NOMO-1 treated with dmso at 0.1 percent for 144 hours (cell line): ENCODE measurements at regions not wholly inside any gene's neighbourhood (a gene's known extent, or its start where the extent isn't known, plus 50 kb on each side); places are given as distances from the start of the nearest gene placed in this dataset.

Source experiments
- DNase-seq: peaks from one replicate; lab custom pipeline; 2025; ENCODE audit not compliant: unreplicated experiment; lab: John Stamatoyannopoulos, UW

DNA sequence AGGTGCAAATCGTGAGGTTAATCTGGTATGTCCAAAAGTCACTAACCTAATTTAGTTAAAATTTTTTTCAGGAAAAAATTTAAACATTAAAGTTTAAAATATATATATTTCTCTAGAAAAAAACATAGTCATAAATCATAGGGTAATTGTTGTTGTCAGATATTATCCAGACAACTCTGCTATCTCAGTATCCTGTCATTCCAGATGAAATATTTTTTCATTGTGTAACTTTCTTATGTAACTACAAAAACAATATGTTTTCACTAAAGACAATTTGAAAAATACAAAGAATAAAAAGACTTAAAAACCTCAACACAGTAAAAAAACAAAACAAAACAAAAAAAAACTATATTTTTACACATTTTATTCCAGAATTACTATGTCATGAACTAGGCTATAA, 57.6 kb downstream of the TENT5A start:
- no peak for DNase-seq

DNA sequence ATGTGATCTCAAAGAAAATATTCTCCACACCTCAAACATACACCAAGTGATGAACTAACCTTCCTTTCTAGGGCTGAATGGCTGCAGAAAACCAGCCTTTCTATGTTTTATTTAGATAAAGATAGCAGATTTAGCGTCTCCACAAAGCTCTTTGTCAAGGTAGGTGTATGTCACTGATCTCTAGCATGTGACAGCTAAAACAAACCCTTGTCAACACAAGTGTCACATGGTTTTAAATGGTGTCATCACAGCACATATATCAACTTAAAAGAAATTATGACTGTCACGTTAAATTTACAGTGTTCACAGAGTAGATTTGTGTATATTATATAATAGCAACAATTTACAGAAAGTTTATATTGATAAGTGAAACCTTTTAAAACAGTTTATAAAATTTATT, 58.3 kb downstream of the TENT5A start:
- no peak for DNase-seq

DNA sequence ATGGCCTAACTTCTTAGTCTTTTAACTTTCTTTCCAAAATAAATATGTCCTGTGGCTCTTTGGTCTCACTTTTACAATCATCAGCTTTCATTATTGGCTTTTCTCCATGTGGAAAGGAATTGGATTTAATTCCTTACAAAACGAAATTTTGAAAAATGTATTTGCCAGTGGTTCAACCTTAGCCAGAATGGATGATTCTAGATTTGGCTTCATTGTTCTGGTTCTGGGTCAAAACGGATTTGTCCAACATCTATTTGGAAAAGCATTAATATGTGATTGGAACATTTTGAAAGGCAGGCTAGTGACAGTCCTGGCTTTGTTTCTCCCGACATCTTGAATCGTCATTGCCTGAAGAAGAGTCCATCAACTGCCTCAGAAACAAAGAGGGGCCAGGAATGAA, 59.2 kb downstream of the TENT5A start:
- DNase-seq, result no peak

DNA sequence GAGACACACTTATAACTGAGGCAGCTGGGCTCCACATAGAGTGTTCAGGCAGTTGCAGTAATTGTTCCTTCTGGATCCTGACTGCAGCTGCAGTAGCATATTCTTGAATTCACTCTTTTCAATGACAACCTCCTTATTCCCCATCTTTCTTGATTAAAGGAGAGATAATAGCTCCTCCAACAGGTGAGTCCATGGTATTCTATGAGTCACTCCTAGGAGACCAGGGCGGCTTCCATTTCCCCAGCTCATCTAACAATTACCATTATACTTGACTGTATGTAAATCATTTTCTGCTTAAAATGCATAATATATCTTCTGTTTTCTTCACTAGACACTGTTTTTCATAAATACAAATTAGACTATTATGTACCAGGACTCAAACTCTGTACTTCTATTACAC, 62.4 kb downstream of the TENT5A start:
- no peak for DNase-seq

DNA sequence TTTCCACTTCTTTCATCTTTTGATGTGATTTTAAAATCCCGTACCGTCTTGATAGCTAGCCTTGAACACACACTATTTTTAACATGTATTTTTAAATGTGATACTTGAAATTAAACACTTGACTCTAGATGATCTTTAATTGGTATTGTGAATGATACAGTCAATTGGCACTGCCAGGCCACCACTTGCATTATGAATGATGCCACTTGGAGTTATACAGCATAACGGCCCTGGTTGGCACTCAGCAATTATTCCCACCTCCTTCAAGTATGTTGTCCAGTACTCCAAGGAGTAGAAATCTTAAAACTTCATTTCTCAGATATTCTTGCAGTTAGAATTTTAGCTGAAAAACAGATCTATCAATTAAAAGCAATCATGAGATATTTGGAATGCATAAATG, 62.9 kb downstream of the TENT5A start:
- no peak for DNase-seq

DNA sequence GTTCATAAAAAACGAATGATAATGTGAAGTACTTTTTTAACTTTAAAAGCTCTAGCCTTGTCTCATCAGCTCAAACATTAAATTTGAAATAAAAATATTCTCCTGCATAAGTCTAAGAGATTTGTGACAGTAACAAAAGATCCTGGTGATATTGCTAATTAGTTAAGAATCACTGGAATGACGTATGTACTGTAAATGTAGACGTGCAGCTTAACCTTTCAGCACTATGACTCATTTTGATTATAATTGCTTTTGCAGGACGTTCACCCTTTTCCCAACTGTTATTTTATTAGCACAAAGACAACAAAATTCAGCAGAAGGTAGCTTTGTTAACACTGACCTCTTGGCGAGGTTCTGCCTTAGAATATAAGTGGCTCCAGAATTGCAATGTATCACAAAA, 68.6 kb downstream of the TENT5A start:
- DNase-seq, result no peak

DNA sequence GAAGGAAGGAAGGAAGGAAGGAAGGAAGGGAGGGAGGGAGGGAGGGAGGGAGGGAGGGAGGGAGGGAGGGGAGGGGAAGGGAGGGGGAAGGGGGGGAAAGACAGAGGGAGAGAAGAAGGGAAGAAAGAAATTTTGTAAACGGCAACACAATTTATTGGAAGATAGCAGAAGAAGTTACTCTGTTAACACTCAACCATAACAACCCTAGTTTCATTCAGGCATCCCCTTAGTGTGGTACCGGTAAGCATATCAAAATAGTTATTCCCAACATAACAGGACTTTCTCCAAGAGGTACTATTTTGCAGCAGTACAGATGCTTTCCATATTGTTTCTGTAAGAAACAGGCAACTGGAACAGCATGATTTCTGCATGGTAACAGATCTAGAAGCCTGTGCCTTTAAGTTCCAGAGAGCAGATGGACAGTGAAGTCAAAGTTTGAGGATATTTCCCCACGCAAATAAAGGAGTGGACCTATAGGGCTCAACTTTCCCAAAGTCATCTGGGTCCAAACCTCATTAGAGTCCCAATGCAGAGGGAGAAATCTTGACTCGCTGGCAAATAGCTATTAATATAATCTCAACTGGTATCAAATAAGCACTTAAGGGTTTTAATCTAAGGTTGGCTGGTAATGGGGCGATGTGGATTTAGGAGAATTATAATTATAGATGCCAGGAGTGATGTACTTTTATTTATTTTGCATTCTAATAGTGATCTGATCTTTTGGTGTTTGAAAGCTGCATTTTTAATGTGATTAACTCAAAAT, 69.4 kb downstream of the TENT5A start:
- DNase-seq, result no peak

DNA sequence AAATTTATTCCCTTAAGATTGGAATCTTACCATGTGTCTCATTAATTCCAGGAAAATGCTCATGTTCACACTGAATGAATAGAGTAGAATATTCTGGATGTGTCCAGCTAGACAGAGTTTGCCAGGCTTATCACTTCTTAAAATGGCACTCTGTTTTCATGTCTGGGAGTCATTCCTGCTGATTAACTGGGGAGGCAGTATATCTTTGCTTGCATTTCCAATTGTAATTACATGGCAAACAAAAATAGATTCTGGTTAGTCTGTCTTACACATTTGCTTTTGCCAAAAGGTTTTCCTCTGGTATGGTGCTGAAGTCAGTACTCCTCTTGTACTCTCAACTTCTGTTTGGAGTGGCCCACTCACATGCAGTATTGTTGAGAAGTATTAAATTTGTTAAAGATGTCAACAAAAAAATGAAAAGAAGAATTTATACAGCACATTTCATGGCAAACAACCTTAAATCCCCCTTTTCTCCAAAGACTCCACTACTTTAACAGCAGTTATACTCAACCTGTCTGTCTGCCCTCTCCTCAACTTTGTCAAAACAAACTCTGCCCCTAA, 70.2 kb downstream of the TENT5A start:
- DNase-seq, result no peak

DNA sequence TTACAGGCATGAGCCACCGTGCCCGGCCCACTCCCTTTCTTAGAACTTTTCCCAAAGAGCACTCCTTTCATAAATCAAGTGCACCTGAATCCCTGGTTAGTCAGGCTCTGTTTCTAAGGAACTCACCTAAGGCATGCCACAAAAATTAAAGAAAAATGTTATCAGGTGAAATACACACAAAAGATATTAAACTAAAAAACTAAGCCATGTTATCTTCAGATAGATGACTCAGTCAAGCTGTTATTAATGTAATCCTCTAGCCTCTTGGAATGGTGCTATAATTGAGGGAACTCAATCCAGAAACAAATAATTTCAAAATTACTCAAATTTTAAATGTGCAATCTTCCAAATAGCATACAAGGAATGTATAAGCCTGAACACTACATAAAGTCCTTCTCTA, 83.0 kb downstream of the TENT5A start:
- DNase-seq, result no peak

DNA sequence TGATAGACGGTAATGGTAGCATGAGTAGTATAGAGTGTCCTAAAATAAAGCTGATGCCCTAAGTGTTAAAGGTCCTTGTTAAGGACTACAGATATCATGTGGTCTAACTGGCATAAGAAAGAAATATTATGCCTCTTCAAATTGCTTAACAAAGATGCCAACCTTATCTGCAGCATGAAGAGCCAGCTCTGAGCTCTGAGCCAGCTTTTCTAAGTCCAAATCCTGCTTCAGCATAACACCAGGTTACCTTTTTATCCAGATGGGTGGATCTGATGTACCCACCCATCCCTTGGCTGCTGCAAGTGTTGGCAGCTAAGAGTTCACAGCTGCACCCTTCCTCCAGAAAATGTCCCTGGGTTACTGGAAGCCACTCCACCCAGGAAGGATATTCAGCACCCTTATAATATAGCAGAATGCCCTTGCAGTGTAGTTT, 83.8 kb downstream of the TENT5A start:
- DNase-seq, result no peak

DNA sequence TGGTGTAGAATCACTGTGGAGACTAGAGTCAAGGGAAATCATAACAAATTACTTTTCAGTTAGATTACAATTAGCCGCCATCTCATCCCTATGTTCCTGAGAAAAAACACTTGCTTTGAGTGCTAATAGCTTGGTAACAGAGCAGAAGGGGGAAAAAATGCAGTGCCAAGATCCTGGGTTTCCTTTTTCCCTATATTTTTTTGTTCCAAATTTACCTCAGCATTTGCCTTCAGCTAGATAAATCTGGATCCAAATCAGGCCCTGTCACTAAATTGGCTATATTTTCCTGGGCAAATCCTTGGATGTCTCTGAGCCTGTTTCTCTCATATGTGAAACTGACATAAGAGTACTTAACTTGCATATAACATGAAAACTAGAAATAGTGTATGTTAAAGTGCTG, 86.0 kb downstream of the TENT5A start:
- DNase-seq, result no peak

DNA sequence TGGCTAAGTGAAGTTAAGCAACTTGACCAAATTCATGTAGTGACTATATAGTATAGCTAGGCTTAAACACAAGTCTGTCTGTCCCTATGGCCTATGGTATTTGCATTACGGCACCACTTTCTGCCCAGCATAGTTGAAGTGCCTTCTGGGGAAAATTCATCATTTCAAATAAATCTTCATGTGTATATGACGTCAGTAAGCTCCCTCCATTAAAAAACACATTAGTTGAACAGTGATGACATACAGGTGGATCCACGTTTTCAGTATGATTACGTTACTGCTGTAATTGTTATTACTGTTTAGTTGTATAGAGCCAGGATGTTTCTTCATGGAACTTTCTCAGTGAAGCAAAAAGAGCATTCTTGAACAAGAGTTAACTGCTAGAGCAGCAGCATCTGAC, 96.2 kb downstream of the TENT5A start:
- DNase-seq, result no peak

DNA sequence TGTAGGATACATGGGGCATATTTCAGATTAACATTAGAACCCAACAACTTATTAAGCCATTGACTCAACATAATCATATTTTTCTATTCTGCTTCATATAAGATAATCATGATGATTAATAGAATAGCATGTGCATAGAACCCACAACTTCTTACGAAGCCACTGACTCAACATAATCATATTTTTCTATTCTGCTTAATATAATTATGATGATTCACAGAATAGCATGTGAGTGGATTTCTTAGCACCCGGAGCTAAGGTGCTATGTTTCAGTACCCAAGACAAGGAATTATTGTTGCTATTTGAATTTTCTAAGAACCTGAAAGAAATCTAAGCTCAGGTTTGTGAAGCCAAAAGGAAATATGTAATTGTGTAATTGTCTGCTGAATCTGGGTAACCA, 96.8 kb downstream of the TENT5A start:
- no peak for DNase-seq

DNA sequence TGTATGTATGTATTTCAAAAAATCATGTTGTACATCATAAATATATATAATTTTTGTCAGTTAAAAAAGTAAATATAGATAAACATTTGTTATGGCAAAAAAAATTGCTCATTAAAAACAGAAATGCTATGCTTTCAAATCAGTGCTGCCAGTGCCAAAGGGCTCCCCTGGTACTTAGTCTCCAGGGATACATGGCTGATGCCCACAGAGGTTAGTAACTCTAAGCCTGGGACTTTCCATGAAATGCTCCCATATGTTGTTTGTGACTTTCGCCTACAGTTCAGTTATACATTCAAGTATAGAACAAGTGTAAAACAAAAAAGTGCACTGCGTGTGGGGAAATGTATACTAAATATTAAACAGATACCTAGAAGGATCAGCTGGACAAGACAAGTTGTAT, 104.0 kb downstream of the TENT5A start:
- no peak for DNase-seq

DNA sequence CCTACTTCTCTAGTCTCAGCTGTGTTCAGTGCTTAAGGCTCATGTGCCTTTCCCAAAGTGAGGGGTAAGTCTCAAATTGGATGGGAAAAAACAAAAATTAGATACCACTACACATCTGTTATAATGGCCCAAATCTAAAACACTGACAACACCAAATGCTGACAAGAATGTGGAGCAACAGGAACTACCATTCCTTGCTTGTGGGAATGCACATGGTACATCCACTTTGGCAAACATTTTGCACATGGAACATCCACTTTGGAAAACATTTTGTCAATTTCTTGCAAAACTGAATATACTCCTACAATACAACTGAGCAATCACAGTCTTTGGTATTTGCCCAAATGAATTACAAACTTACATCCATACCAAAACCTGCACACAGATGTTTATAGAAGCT, 109.3 kb downstream of the TENT5A start:
- no peak for DNase-seq

DNA sequence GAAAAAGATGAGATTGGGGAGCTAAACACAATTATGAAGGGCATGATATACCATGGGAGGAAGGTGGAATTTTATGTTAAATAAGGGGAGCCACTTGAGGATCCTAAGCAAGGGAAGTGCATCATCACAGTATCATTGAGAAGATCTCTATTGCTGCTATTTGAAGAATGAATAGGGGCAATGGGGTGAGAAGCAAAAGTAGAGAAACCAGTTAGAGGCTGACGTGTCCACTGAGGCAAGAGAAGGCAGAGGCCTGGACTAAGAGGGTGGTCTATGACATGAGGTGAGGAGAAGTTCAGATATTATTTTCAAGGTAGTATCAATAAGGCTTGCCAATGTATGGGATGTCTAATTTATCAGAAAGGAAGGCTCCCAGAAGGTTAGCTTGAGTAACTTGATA, 111.6 kb downstream of the TENT5A start:
- no peak for DNase-seq

DNA sequence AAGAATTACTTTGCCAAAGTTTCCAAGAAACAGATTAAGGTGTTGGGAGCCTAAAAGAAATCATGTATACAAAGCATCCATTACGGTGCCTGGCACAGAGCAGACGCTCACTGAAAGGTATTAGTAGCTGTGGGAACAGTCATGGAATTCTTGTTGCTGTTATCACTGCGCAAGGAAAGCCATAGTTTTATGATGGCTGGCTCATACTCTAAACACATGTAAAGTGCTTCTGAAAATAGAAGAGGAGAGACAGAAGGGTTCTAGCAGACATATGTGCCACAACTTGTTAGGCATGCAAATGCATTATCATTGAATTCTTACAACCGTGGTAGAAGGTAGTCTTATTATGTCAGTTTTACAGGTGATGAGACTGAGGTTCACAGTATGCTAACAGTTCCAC, 112.4 kb downstream of the TENT5A start:
- DNase-seq, result no peak

DNA sequence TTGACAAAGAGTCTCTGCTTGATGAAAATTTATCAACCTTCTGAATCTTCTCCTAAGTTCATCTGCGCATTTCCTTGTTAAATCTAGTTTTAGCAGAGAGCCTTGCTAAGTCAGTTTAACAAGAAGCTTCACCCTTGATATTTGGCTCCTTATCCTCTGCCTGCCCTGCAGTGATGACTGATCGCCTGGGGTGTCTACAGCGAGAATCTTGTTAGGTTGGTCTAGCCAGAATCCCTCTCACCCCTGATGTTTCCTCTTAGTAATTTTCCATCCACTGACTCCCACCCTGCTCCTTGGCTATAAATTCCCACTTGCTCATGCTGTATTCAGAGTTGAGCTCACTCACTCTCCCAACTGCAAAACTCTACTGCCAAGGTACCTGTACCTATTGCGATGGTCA, 114.1 kb downstream of the TENT5A start:
- DNase-seq, result no peak

DNA sequence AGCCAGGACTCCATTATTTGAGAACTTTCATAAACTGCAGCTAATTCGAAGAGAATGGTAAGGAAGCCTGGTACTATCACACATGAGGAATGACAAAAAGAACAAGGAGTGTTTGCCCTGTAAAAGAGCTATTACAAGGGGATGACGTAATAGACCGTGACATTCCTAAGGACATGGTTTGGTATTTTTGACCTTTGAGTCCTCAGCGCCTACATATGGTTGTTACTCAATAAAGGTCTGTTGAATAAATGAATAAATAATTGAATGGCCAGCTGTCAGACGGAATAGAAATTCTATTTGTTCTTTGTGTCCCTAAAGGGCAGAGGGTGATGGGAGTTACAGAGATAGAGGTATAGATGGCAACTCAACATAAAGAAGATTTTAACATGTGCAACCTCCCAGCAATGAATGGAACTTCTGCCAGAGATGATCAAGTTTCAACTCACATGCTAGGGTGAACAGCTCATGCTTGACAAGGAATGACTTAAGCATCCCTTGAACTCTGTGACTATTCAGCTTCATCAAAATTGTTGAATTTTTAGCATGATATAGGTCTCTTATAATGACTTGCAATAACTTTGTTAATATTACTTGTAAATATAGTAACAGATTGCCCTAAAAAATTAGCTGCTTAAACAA, 115.4 kb downstream of the TENT5A start:
- no peak for DNase-seq

DNA sequence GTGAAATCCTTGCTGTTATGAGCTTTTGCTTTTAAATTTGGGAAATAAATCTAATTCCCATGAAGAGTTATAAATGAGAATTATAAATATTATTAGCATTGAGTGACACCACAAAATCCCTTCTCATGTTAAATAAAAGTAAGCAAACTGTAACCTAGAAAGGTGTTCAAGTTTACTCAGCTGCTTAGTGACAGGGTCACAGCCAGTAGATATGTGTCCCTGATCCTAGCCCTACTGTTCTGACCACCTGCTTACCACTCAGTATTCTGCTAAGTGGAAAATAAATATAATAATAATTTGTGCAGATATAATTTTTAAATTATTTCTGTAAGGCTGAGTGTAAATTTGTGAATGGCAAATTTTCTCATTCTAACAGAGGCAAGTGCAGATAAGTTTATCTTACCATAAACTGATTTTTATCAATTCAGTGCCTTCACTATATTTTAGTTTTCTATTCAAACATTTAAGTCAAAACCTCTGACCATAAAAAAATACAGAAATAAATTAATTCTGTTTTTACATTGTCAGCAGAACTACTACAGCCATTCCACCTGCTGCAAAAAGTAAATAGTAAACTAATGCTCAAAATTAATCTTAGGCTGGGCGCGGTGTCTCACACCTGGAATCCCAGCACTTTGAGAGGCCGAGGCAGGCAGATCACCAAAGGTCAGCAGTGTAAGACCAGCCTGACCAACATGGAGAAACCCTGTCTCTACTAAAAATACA, 118.2 kb downstream of the TENT5A start:
- DNase-seq, result no peak

DNA sequence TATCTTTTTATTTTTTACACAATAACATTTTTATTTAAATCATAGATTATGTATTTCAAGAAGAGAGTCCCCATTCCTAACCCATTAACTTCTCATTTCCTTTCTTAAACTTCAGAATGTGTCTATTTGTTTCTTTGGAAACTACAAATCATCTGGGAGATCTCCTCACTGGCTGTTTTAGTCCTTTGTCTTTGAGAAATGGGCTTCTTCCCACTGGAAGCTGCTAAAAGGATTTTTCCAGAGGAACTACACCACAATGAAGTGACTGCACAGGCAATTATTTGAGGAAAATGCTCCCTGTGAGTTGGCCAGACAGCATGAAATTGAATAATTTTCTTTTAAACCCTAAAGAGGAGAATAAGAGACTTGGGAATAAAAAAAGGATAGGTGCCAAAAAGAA, 119.1 kb downstream of the TENT5A start:
- DNase-seq, result no peak

DNA sequence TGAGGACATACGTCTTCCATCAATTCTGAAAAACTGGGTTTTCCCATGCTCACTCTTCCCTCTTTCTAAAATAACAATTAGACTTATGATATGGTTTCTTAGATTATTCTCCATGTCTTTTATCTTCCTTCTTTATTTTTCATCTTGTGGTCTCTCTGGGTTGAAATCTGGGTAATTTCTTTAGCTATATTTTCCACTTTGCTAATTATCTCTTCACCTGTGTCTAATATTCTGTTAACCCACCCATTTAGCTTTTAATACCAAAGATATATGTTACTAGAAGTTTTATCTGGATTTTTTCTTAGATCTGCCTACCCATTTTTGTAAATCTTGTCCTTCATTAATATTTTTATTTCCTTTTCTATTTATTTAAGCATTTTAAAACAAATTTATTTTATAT, 121.8 kb downstream of the TENT5A start:
- DNase-seq, result no peak
